H9 (cell line): ENCODE measurements at regions not wholly inside any gene's neighbourhood (a gene's known extent, or its start where the extent isn't known, plus 50 kb on each side); places are given as distances from the start of the nearest gene placed in this dataset.

Source experiments
- DNase-seq: peaks from one replicate; pipeline ENCODE4 v3.0.0-alpha.2; 2017
- H2AFZ ChIP-seq: one replicate; pipeline ENCODE4 v1.6.1; 2013; ENCODE audit warnings: mild to moderate bottlenecking, low read length, control low read depth, moderate library complexity
- H2AK5ac ChIP-seq: 2 replicates; pipeline ENCODE4 v1.6.1; 2013; ENCODE audit warnings: low read length, control low read depth, mixed read lengths; ENCODE audit not compliant: insufficient read length
- H2BK120ac ChIP-seq: one replicate; pipeline ENCODE4 v1.6.1; 2013; ENCODE audit warnings: low read depth, mild to moderate bottlenecking, low read length, control low read depth, inconsistent platforms; ENCODE audit not compliant: poor library complexity, severe bottlenecking
- H2BK12ac ChIP-seq: 2 replicates; pipeline ENCODE4 v1.6.1; 2013; ENCODE audit warnings: low read length, control low read depth, mixed read lengths, low read depth; ENCODE audit not compliant: insufficient read length
- H2BK15ac ChIP-seq: 2 replicates; pipeline ENCODE4 v1.6.1; 2013; ENCODE audit warnings: low read depth, low read length, control low read depth
- H2BK20ac ChIP-seq: one replicate; pipeline ENCODE4 v1.6.1; 2013; ENCODE audit warnings: low read depth, mild to moderate bottlenecking, low read length, control low read depth, inconsistent platforms; ENCODE audit not compliant: poor library complexity, severe bottlenecking
- H2BK5ac ChIP-seq: 2 replicates; pipeline ENCODE4 v1.6.1; 2013; ENCODE audit warnings: low read length, control low read depth, mixed read lengths; ENCODE audit not compliant: insufficient read length
- H3K14ac ChIP-seq: 2 replicates; pipeline ENCODE4 v1.6.1; 2013; ENCODE audit warnings: low read length, control low read depth; ENCODE audit not compliant: insufficient read depth
- H3K18ac ChIP-seq: 2 replicates; pipeline ENCODE4 v1.6.1; 2013; ENCODE audit warnings: low read depth, mild to moderate bottlenecking, mixed read lengths, low read length, control low read depth; ENCODE audit not compliant: insufficient read length
- H3K23ac ChIP-seq: 2 replicates; pipeline ENCODE4 v1.6.1; 2013; ENCODE audit warnings: low read length, control low read depth, mixed read lengths, low read depth; ENCODE audit not compliant: insufficient read length
- H3K23me2 ChIP-seq: 2 replicates; pipeline ENCODE4 v1.6.1; 2013; ENCODE audit warnings: low read depth, mild to moderate bottlenecking, mixed read lengths, low read length, control low read depth; ENCODE audit not compliant: insufficient read length, poor library complexity, severe bottlenecking
- H3K27ac ChIP-seq: 2 replicates; pipeline ENCODE4 v1.5.1; 2013; ENCODE audit warnings: low read length, control low read depth, mixed read lengths, low read depth; ENCODE audit not compliant: insufficient read length
- H3K27me3 ChIP-seq: 2 replicates; pipeline ENCODE4 v1.6.1; 2013; ENCODE audit warnings: low read length, control low read depth, inconsistent platforms; ENCODE audit not compliant: insufficient read depth
- H3K4ac ChIP-seq: 2 replicates; pipeline ENCODE4 v1.6.1; 2013; ENCODE audit warnings: low read depth, mild to moderate bottlenecking, control low read depth, inconsistent platforms, low read length, moderate library complexity
- H3K4me1 ChIP-seq: 2 replicates; pipeline ENCODE4 v1.6.1; 2013; ENCODE audit warnings: low read length, control low read depth, inconsistent platforms; ENCODE audit not compliant: insufficient read depth
- H3K4me2 ChIP-seq: 2 replicates; pipeline ENCODE4 v1.6.1; 2013; ENCODE audit warnings: low read length, control low read depth, mixed read lengths; ENCODE audit not compliant: insufficient read length, insufficient read depth
- H3K56ac ChIP-seq: 2 replicates; pipeline ENCODE4 v1.6.1; 2013; ENCODE audit warnings: low read depth, mild to moderate bottlenecking, mixed read lengths, low read length, control low read depth; ENCODE audit not compliant: insufficient read length
- H3K79me1 ChIP-seq: 2 replicates; pipeline ENCODE4 v1.6.1; 2013; ENCODE audit warnings: low read depth, mild to moderate bottlenecking, moderate library complexity, low read length, control low read depth, inconsistent platforms; ENCODE audit not compliant: insufficient read depth, poor library complexity, severe bottlenecking
- H3K79me2 ChIP-seq: 2 replicates; pipeline ENCODE4 v1.6.1; 2013; ENCODE audit warnings: low read length, control low read depth, inconsistent platforms; ENCODE audit not compliant: insufficient read depth
- H3K9ac ChIP-seq: 2 replicates; pipeline ENCODE4 v1.6.1; 2013; ENCODE audit warnings: low read length, control low read depth, mixed read lengths; ENCODE audit not compliant: insufficient read length; ENCODE audit errors: extremely low read depth
- H3K9me3 ChIP-seq: one replicate; pipeline ENCODE4 v1.6.1; 2013; ENCODE audit warnings: low read depth, low read length, inconsistent platforms; ENCODE audit not compliant: control insufficient read depth
- H3T11ph ChIP-seq: one replicate; pipeline ENCODE4 v1.6.1; 2013; ENCODE audit warnings: mild to moderate bottlenecking, low read length, control low read depth, inconsistent platforms
- H4K20me1 ChIP-seq: one replicate; pipeline ENCODE4 v1.6.1; 2013; ENCODE audit not compliant: control insufficient read depth, insufficient read length, insufficient read depth
- H4K5ac ChIP-seq: 2 replicates; pipeline ENCODE4 v1.6.1; 2013; ENCODE audit warnings: low read depth, mild to moderate bottlenecking, mixed read lengths, low read length, control low read depth; ENCODE audit not compliant: insufficient read length
- H4K8ac ChIP-seq: replicated peaks from 2 replicates; pipeline ENCODE4 v1.6.1; 2013; ENCODE audit warnings: low read length, control low read depth, mixed read lengths, low read depth; ENCODE audit not compliant: insufficient read length
- H4K91ac ChIP-seq: 2 replicates; pipeline ENCODE4 v1.6.1; 2013; ENCODE audit warnings: low read depth, mild to moderate bottlenecking, moderate library complexity, mixed read lengths, low read length, control low read depth; ENCODE audit not compliant: insufficient read length
- H3K27ac Mint-ChIP-seq, 3 experiments: 2 replicates in 2 of 3; 3 replicates in 1 of 3; pipeline ENCODE4 v1.8.0; 2020 to 2021; ENCODE audit warnings: mixed read lengths in 3 of 3, mild to moderate bottlenecking in 1 of 3, moderate library complexity in 1 of 3
- H3K27me3 Mint-ChIP-seq: 2 replicates; pipeline ENCODE4 v1.8.0; 2021; ENCODE audit warnings: low read depth, mild to moderate bottlenecking, moderate library complexity, mixed read lengths
- H3K36me3 Mint-ChIP-seq, 3 experiments: 2 replicates in 2 of 3; 3 replicates in 1 of 3; pipeline ENCODE4 v1.8.0; 2020 to 2021; ENCODE audit warnings: low read depth in 3 of 3, mixed read lengths in 3 of 3; ENCODE audit not compliant: insufficient read depth in 1 of 3
- H3K4me1 Mint-ChIP-seq, 2 experiments: 2 replicates each; pipeline ENCODE4 v1.8.0; 2020; ENCODE audit warnings: mixed read lengths in 2 of 2
- H3K4me3 Mint-ChIP-seq, 2 experiments: 2 replicates in 1 of 2; 3 replicates in 1 of 2; pipeline ENCODE4 v1.8.0; 2020 to 2021; ENCODE audit warnings: mild to moderate bottlenecking in 2 of 2, mixed read lengths in 2 of 2, moderate library complexity in 1 of 2
- H3K9me3 Mint-ChIP-seq, 2 experiments: 2 replicates in 1 of 2; 3 replicates in 1 of 2; pipeline ENCODE4 v1.8.0; 2020; ENCODE audit warnings: mild to moderate bottlenecking in 2 of 2, mixed read lengths in 2 of 2, moderate library complexity in 1 of 2
- CTCF ChIP-seq: fragments of 200-600 bp; sonication (generic); conservative IDR thresholded peaks from 3 replicates; pipeline ENCODE4 v1.8.0; 2021; ENCODE audit warnings: antibody characterized with exemption, mild to moderate bottlenecking
- WGBS: extraction: QIAGEN DNeasy Blood & Tissue Kit; methylation state at CpG from one replicate; pipeline ENCODE4 v1.1.7; 2013; ENCODE audit warnings: missing lambda C conversion rate, low lambda C conversion rate, mixed read lengths; ENCODE audit not compliant: insufficient read length; ENCODE audit errors: extremely low coverage; 5-methylcytosine and 5-hydroxymethylcytosine counted together

GRCh38 chr12:67783393-67783792 lies 134.8 kb downstream of the DYRK2 start:
- H3K23me2 ChIP-seq: no peaks in the 10 kb centered on the region
- H3K4ac ChIP-seq: no peak overlapping the region
- no peak overlapping the region for H3T11ph ChIP-seq
- Mint-ChIP-seq H3K36me3 (no peaks in the 10 kb centered on the region), H3K9me3 (no peaks in the 10 kb centered on the region), H3K4me1 (peaks cover 4 to 6% of the 10 kb centered on the region in 2 experiments; a peak in 3 of 4 replicates), H3K4me3 (no peak overlapping the region), H3K27ac (no peak overlapping the region), H3K27me3 (no peaks in the 10 kb centered on the region)
- H3K18ac ChIP-seq: no peak overlapping the region
- no peak overlapping the region for H2BK20ac ChIP-seq
- no peak overlapping the region for H3K4me2 ChIP-seq
- no peaks in the 10 kb centered on the region for H3K27me3 ChIP-seq
- DNase-seq: no peak
- no peak for TF ChIP-seq CTCF
- no peak overlapping the region for H2BK15ac ChIP-seq
- H2AFZ ChIP-seq: no peak overlapping the region
- no CpG with 5 or more reads among the region's 1 CpG for WGBS
- H3K79me2 ChIP-seq: no peaks in the 10 kb centered on the region
- no peak overlapping the region for H3K9ac ChIP-seq
- H4K20me1 ChIP-seq: no peaks in the 10 kb centered on the region
- H2AK5ac ChIP-seq: no peak overlapping the region
- no peak overlapping the region for H2BK12ac ChIP-seq
- no peak overlapping the region for H3K56ac ChIP-seq
- no peak overlapping the region for H2BK5ac ChIP-seq
- H3K27ac ChIP-seq: no peak overlapping the region
- no peaks in the 10 kb centered on the region for H3K79me1 ChIP-seq
- H3K14ac ChIP-seq: no peak overlapping the region
- H3K4me1 ChIP-seq: no peaks in the 10 kb centered on the region
- no peak overlapping the region for H2BK120ac ChIP-seq
- H3K23ac ChIP-seq: no peak overlapping the region
- no peak overlapping the region for H4K8ac ChIP-seq
- H3K9me3 ChIP-seq: no peaks in the 10 kb centered on the region
- H4K5ac ChIP-seq: no peak overlapping the region
- no peak overlapping the region for H4K91ac ChIP-seq
